Osteocyte (in vitro differentiated cells): ENCODE measurements at regions not wholly inside any gene's neighbourhood (a gene's known extent, or its start where the extent isn't known, plus 50 kb on each side); places are given as distances from the start of the nearest gene placed in this dataset.

ENCODE experiments used
- DNase-seq: peaks from one replicate; pipeline ENCODE4 v3.0.0; 2021; ENCODE audit warnings: mixed read lengths; ENCODE audit not compliant: unreplicated experiment; ENCODE audit errors: extremely low spot score
- H3K27ac Mint-ChIP-seq: one replicate; pipeline ENCODE4 v1.8.0; 2021; ENCODE audit warnings: mild to moderate bottlenecking, mixed read lengths; ENCODE audit not compliant: unreplicated experiment
- H3K27me3 Mint-ChIP-seq: one replicate; pipeline ENCODE4 v1.8.0; 2021; ENCODE audit warnings: mixed read lengths; ENCODE audit not compliant: unreplicated experiment
- H3K36me3 Mint-ChIP-seq: one replicate; pipeline ENCODE4 v1.8.0; 2021; ENCODE audit warnings: mixed read lengths; ENCODE audit not compliant: unreplicated experiment
- H3K4me1 Mint-ChIP-seq: one replicate; pipeline ENCODE4 v1.8.0; 2021; ENCODE audit warnings: mixed read lengths; ENCODE audit not compliant: unreplicated experiment
- H3K4me3 Mint-ChIP-seq: one replicate; pipeline ENCODE4 v1.8.0; 2021; ENCODE audit warnings: mild to moderate bottlenecking, moderate library complexity, mixed read lengths; ENCODE audit not compliant: unreplicated experiment
- H3K9me3 Mint-ChIP-seq: one replicate; pipeline ENCODE4 v1.8.0; 2021; ENCODE audit warnings: mixed read lengths; ENCODE audit not compliant: unreplicated experiment
- TF ChIP-seq, protein P1 (sequence below): fragments of 200-600 bp; sonication (generic); IDR thresholded peaks from 2 replicates; pipeline ENCODE4 v1.5.0; 2021; ENCODE audit warnings: antibody characterized with exemption, mild to moderate bottlenecking, moderate library complexity

DNA sequence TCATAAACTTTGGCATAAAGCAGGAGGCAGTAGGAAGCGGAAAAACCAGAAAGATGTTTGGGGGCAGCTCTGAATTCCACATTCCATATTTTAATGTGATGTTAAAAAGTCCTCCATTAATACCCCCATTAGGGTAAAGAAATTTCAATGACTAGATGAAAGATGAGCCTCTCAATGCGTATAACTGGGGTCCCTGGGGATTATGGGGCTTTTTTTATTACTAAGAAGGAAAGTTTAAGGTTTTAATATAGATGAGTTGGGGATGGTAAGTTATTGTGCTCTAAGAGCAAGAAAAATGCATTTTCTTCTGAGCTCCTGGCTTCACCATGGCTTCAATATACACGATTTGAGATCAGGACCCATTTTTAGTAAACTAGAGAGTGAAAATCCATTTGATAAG, 321.9 kb downstream of the CDK5RAP2 start:
- no peak overlapping the region for H3K4me3 Mint-ChIP-seq
- no peaks in the 10 kb centered on the region for H3K36me3 Mint-ChIP-seq
- no peak overlapping the region for H3K27ac Mint-ChIP-seq
- H3K27me3 Mint-ChIP-seq: no peaks in the 10 kb centered on the region
- no peak for DNase-seq
- TF ChIP-seq, protein P1, sequence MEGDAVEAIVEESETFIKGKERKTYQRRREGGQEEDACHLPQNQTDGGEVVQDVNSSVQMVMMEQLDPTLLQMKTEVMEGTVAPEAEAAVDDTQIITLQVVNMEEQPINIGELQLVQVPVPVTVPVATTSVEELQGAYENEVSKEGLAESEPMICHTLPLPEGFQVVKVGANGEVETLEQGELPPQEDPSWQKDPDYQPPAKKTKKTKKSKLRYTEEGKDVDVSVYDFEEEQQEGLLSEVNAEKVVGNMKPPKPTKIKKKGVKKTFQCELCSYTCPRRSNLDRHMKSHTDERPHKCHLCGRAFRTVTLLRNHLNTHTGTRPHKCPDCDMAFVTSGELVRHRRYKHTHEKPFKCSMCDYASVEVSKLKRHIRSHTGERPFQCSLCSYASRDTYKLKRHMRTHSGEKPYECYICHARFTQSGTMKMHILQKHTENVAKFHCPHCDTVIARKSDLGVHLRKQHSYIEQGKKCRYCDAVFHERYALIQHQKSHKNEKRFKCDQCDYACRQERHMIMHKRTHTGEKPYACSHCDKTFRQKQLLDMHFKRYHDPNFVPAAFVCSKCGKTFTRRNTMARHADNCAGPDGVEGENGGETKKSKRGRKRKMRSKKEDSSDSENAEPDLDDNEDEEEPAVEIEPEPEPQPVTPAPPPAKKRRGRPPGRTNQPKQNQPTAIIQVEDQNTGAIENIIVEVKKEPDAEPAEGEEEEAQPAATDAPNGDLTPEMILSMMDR: no peak
- no peaks in the 10 kb centered on the region for H3K4me1 Mint-ChIP-seq
- no peaks in the 10 kb centered on the region for H3K9me3 Mint-ChIP-seq

DNA sequence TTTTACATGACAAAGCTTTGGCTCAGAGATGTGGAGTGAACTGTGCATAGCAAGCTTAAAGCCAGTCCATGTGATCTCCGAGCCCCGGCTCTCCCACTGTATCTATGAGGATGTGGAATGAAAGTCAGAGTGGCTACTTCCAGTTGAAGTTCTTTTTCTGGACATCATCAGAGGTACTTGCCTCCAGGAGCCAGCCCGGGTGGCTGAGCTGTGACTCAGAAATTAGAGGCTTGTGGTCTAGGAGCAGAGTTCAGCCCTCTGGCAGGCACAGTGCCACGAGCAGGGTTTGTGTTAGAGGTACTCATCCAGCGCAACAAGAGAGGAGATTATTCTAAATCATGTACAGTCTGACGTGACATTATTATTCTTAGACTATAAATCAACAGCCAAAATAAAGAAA, 322.5 kb downstream of the CDK5RAP2 start:
- Mint-ChIP-seq H3K27me3 (no peaks in the 10 kb centered on the region), H3K4me3 (no peak overlapping the region), H3K9me3 (no peaks in the 10 kb centered on the region), H3K4me1 (no peaks in the 10 kb centered on the region), H3K27ac (no peak overlapping the region), H3K36me3 (no peaks in the 10 kb centered on the region)
- no peak for DNase-seq
- TF ChIP-seq, protein P1: no peak

- Mint-ChIP-seq H3K4me1 (no peaks in the 10 kb centered on the region), H3K27ac (no peak overlapping the region), H3K36me3 (no peaks in the 10 kb centered on the region), H3K9me3 (no peaks in the 10 kb centered on the region), H3K27me3 (no peaks in the 10 kb centered on the region), H3K4me3 (no peak overlapping the region)
- DNase-seq: no peak
- TF ChIP-seq, protein P1: no peak
Measured at GRCh38 chr9:120256146-120256545, 323.8 kb downstream of the CDK5RAP2 start.

DNA sequence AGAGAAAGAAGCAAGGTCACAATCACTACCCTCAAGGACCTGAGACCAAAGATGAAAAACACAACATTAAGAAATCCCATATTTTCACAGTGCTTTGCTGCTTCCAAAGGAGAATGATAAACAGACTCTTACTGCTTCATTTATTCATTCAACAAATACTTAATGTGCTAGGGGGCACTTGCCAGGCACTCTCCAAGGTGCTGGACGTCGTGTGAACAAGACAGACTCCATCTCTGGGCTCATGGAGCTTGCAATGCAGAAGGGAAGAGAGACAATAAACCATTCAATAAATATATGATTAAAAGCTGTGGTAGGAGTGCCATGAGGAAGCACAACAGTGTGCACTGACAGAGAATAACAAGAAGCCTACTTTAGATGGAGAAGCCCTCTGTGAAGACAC, 327.7 kb downstream of the CDK5RAP2 start:
- Mint-ChIP-seq H3K9me3 (no peaks in the 10 kb centered on the region), H3K4me3 (no peak overlapping the region), H3K27me3 (no peaks in the 10 kb centered on the region), H3K27ac (no peak overlapping the region), H3K4me1 (no peaks in the 10 kb centered on the region), H3K36me3 (no peaks in the 10 kb centered on the region)
- TF ChIP-seq, protein P1: no peak
- no peak for DNase-seq

DNA sequence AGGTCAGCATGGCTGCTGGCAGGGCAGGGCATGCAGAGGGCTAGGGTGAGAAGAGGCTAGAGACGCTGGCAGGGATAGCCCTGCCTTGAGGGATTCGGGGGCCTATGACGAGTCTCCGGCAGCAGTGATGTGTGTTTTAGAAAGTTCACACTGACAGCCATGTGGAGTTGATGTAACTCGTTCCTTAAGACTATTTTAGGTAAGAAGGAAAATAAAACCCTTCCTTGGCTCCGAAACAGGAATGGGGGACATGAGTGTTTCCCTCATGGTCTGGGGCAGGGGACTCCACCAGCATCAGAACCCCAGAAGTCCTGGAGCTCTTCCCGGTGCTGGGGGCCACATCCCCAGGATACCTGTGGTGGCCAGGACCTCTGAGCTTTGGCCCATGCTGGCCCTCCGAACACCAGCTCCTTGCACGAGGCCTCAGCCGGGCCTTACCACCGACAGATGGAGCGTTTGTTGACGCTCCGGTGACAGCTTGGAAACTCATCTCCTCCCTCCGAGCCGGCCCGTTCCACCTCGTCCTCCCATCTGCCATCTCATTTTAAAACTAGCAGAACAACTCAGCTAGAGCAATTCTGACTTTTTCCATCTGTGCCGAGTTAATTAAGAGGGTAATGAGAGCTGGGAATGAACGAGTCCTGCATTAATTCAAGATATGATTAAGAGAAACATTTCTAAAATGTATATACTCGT, 337.7 kb downstream of the CDK5RAP2 start:
- TF ChIP-seq, protein P1: no peak
- H3K9me3 Mint-ChIP-seq: peaks cover 3% of the 10 kb centered on the region
- no peaks in the 10 kb centered on the region for H3K4me1 Mint-ChIP-seq

More for the DNA sequence above, 337.7 kb downstream of the CDK5RAP2 start:
- Mint-ChIP-seq H3K27ac (no peak overlapping the region), H3K27me3 (no peaks in the 10 kb centered on the region), H3K36me3 (no peaks in the 10 kb centered on the region), H3K4me3 (no peak overlapping the region)
- DNase-seq: no peak
